LNCaP clone FGC (cell line): ENCODE measurements at regions not wholly inside any gene's neighbourhood (a gene's known extent, or its start where the extent isn't known, plus 50 kb on each side); places are given as distances from the start of the nearest gene placed in this dataset.

ENCODE experiments used
- DNase-seq: peaks from one replicate; pipeline ENCODE4 v3.0.0-alpha.2; 2011; ENCODE audit warnings: low read depth
- H3K4me3 ChIP-seq: 2 replicates; pipeline ENCODE4 v1.5.1; 2011; ENCODE audit warnings: mild to moderate bottlenecking, low read depth, low read length, control low read depth
- TF ChIP-seq, protein P1 (sequence below): IDR thresholded peaks from 2 replicates; pipeline ENCODE4 v1.5.1; 2012; ENCODE audit warnings: mild to moderate bottlenecking; ENCODE audit not compliant: control insufficient read depth, insufficient read depth; ENCODE audit errors: extremely low read depth

DNA sequence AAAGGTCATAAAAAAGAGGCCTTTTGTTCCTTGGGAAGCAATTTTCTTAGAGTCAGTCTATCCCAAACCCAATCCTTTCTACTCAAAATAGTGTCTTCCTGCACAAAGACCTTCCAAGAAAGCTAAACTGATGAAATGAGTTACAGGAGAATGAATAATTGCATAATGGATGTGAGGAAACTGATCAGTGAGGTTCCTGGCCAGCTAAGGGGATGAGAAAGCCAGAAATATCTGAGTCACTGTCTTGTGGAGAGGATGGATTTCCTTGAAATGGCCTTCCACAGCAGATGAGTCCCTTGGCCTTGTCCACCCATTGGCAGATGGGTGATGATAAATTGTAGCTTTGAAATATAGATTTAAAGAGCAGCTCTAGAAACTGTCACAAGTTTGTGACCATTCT lies 756.1 kb downstream of the DNAH5 start:
- no peak overlapping the region for H3K4me3 ChIP-seq
- TF ChIP-seq, protein P1, sequence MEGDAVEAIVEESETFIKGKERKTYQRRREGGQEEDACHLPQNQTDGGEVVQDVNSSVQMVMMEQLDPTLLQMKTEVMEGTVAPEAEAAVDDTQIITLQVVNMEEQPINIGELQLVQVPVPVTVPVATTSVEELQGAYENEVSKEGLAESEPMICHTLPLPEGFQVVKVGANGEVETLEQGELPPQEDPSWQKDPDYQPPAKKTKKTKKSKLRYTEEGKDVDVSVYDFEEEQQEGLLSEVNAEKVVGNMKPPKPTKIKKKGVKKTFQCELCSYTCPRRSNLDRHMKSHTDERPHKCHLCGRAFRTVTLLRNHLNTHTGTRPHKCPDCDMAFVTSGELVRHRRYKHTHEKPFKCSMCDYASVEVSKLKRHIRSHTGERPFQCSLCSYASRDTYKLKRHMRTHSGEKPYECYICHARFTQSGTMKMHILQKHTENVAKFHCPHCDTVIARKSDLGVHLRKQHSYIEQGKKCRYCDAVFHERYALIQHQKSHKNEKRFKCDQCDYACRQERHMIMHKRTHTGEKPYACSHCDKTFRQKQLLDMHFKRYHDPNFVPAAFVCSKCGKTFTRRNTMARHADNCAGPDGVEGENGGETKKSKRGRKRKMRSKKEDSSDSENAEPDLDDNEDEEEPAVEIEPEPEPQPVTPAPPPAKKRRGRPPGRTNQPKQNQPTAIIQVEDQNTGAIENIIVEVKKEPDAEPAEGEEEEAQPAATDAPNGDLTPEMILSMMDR = no peak
- DNase-seq = no peak

DNA sequence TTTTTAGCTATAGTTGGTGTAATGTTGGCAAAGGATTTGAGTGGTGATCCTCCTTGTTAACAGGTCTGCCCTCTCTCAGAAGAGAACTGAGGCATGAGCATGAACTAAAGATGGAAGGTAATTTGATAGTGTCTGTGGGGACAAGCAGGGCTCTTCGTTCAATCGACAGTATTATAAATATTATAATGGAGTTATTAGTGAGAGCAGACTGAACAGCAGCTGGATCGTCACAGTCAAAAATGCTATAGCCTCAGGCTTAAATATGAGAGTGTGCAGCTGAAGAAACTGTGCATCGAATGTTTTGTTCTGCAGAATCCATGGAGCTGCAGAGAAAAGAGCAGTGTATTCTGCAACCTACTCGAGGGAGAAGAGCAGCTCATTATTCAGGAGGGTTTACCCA lies 757.3 kb downstream of the DNAH5 start:
- TF ChIP-seq, protein P1 = no peak
- DNase-seq = no peak
- H3K4me3 ChIP-seq = no peak overlapping the region

DNA sequence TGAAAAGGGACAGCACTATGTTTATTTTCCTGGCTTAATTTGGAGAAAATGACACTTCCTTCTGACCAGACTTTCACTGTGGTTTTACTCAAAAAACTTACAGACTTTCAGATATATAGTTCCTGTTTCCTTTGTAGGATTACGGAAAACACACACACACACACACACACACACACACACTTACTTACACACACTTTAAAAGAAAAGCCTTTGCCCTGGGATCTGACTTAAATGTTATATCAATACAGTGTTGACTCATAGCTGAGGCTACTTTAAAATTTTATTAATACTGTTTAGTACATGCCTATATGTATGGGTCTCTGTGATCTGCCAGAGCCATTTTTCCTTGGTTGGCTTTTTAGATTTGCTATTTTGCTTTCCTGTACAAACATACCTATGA lies 758.3 kb downstream of the DNAH5 start:
- TF ChIP-seq, protein P1 = no peak
- H3K4me3 ChIP-seq = no peak overlapping the region
- no peak for DNase-seq

DNA sequence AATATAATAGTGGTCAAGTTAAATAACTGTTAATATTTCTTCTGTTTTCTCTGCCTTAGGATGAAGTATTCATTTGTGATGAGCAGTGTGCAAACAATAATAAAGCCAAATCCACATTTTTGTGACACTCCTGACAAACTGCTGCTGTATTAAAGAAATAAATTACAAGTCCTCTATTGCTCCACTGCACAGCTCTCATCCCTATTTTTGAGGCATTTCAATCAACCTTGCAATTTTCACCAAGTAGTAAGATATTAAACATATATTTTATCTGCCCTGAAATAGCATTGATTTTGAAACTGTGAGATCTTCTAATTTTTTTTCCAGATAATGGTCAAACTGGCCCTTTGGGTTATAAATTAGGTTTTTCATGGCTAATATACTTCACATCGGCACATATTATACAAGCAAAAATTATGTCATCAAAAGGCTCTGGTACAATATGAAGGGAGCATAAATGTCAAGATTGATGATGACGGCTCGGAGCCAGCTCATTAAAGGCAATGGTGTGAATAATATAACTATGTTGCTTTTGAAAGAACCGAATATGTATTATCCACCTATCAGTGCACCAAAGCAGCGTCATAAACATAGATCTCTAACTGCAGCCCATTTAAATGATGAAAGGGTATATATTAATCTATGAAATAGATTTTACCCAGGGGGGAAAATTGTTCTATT lies 764.9 kb downstream of the DNAH5 start:
- DNase-seq = no peak
- no peak overlapping the region for H3K4me3 ChIP-seq
- TF ChIP-seq, protein P1 = no peak

DNA sequence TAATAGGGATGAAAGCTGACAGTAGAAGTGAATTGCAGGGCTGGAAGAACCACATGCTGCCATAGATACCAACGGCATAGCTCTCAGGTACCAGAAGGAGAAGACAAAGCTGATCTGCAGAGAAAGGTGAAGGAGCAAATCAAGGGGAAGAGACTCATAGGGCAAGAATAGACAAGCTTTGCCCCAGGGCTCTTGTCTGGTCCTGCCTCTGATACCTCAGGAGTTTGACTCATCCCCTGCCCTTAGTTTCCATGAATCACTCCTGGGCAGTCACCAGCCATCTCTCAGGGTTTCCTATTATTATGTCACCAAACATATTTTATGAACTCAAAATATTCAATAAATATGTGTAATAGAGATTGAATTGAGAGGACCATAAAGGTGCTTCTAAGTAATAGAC lies 800.9 kb downstream of the DNAH5 start:
- no peak for DNase-seq
- H3K4me3 ChIP-seq = no peak overlapping the region
- TF ChIP-seq, protein P1 = no peak

DNA sequence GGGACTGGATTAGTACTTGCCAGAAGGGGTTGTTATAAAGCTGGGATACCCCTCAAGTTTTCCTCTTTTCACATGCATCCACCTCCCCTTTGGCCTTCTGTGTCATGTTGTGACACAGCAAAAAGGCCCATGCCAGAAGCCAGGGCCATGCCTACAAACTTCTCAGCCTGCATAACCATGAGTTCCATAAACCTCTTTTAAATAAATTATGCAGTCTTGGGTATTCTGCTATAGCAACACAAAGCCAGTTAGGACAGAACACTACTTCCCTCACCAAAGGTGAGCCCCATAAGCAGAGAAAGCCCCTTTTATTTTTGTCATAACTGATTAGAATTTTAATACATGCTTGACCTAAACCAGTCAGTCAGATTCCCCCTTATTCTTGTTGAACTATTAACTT lies 801.3 kb downstream of the DNAH5 start:
- DNase-seq = no peak
- no peak overlapping the region for H3K4me3 ChIP-seq
- TF ChIP-seq, protein P1 = no peak

DNA sequence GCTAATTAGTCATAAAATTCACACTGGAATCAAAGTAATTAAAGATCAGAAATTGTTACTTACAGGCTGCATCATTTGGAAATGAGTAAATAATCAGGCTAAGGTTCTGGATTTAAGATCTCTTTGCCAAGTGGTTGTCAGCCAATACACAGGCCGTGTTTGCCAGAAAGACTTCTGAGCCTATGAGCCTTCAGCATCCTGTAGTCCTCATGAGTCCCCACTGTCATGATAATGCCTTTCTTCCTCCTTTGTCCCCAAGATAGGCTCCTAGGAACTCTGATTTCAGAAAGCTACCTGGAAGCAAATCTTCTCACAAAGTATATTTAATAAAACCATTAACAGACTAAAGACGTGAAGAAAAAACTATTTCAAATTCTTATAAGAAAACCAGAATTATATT lies 810.5 kb downstream of the DNAH5 start:
- H3K4me3 ChIP-seq = no peak overlapping the region
- DNase-seq = no peak
- TF ChIP-seq, protein P1 = no peak
